GM12891 (cell line): ENCODE measurements at regions not wholly inside any gene's neighbourhood (a gene's known extent, or its start where the extent isn't known, plus 50 kb on each side); places are given as distances from the start of the nearest gene placed in this dataset.

ENCODE experiments used
- DNase-seq: peaks from one replicate; pipeline ENCODE4 v3.0.0; 2011; ENCODE audit warnings: low spot score; ENCODE audit not compliant: insufficient read length
- FAIRE-seq: peaks from 2 replicates; lab custom pipeline; 2011; peaks lifted over from hg19 to GRCh38; lab: Jason Lieb, UNC
- PAX5 ChIP-seq: IDR thresholded peaks from 2 replicates; pipeline ENCODE4 v1.6.1; 2011; ENCODE audit warnings: low read length, moderate library complexity, mild to moderate bottlenecking; ENCODE audit not compliant: insufficient read depth, severe bottlenecking
- POLR2A ChIP-seq: IDR thresholded peaks from 2 replicates; pipeline ENCODE4 v1.6.1; 2011; ENCODE audit warnings: low read depth, low read length, control low read depth
- POLR2AphosphoS5 ChIP-seq: IDR thresholded peaks from 2 replicates; pipeline ENCODE4 v1.6.1; 2011; ENCODE audit warnings: low read depth, low read length, control low read depth
- POU2F2 ChIP-seq: IDR thresholded peaks from 2 replicates; pipeline ENCODE4 v1.6.1; 2011; ENCODE audit warnings: low read depth, mild to moderate bottlenecking, control low read depth, low read length, moderate library complexity
- SPI1 ChIP-seq: IDR thresholded peaks from 2 replicates; pipeline ENCODE4 v1.6.1; 2011; ENCODE audit warnings: low read depth, low read length, control low read depth
- TAF1 ChIP-seq: IDR thresholded peaks from 2 replicates; pipeline ENCODE4 v1.6.1; 2011; ENCODE audit warnings: low read depth, low read length, control low read depth

DNA sequence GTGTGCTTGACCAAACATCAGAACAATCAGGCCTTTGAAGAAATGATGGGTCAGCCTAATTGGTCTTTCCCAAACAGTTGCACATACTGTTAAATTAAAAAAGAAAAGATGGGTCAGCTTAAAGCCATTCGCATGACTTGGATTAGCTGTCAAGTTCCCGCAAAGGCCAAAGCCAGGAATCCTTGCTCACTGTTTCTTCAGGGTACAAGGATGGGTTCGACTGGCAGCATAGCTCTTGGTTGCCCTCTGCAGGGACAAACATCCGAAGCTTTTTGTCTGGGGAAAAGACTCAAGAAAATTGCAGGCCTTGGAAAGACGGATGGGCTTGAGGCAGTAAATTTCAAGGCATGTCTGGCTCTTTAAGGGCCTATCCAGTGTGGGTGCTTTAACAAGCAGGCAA, 168.0 kb downstream of the HDGFL1 start:
- DNase-seq = no peak
- no peak for FAIRE-seq
- TF ChIP-seq POLR2A = no peak
- TF ChIP-seq SPI1 = no peak
- no peak for TF ChIP-seq PAX5
- TF ChIP-seq TAF1 = no peak
- TF ChIP-seq POU2F2 = no peak
- no peak for TF ChIP-seq POLR2AphosphoS5

- DNase-seq (no peak), FAIRE-seq (no peak)
- no peak for TF ChIP-seq POLR2A
- TF ChIP-seq PAX5 = no peak
- no peak for TF ChIP-seq POU2F2
- TF ChIP-seq POLR2AphosphoS5 = no peak
- TF ChIP-seq TAF1 = no peak
- TF ChIP-seq SPI1 = no peak
These were observed 168.8 kb downstream of the HDGFL1 start for GRCh38 chr6:22738194-22738593.

GRCh38 chr6:22747571-22747970, 178.2 kb downstream of the HDGFL1 start:
- FAIRE-seq (no peak), DNase-seq (no peak)
- no peak for TF ChIP-seq TAF1
- no peak for TF ChIP-seq POU2F2
- TF ChIP-seq SPI1 = no peak
- TF ChIP-seq POLR2AphosphoS5 = no peak
- TF ChIP-seq POLR2A = no peak
- TF ChIP-seq PAX5 = no peak

DNA sequence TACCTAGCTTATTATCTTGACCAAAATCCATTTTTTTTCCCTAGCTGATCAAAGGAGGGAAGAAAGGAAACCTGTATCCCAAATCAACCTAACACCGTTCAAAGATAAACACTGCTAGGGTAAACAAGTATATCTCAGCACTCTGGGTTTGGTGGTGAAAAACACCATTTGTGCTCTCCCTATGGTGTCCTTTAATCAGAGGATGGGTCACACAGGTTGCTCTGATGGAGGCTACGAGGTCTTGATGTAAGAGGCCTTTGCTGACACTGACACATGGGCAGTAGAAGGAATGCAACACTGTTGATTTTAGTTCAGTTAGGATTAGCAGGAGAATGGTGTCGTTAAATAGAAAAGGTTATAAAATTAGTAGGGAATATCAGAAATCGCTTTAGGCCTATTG, 179.3 kb downstream of the HDGFL1 start:
- DNase-seq = no peak
- TF ChIP-seq TAF1 = no peak
- TF ChIP-seq PAX5 = no peak
- no peak for TF ChIP-seq POU2F2
- no peak for TF ChIP-seq POLR2A
- no peak for TF ChIP-seq POLR2AphosphoS5
- TF ChIP-seq SPI1 = no peak

GRCh38 chr6:22749696-22750095, 180.3 kb downstream of the HDGFL1 start:
- DNase-seq (no peak), FAIRE-seq (no peak)

More for the DNA sequence above, 179.3 kb downstream of the HDGFL1 start:
- no peak for FAIRE-seq

DNA sequence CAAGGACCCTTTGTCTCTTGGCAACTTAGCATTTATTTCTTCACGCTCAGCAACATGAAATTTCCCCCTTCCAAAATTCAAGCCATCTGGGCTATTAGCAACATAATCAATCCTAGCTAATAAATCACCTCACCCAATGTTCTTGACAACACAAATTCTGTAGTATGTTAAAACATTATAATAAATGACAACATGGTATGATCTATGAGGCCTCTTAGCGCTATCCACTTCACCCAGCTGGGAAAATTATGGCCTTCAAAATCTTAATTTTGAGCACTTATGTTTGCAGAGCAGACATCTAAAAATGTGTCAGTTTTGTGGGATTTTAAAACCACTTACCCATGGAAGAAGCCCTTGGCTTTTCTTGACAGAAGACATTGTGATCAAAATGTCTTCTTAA, 181.9 kb downstream of the HDGFL1 start:
- TF ChIP-seq POLR2AphosphoS5 = no peak
- no peak for TF ChIP-seq SPI1
- TF ChIP-seq TAF1 = no peak
- TF ChIP-seq POU2F2 = no peak
- TF ChIP-seq POLR2A = no peak
- no peak for TF ChIP-seq PAX5
- DNase-seq = no peak
- FAIRE-seq = no peak

More at GRCh38 chr6:22749696-22750095, 180.3 kb downstream of the HDGFL1 start:
- no peak for TF ChIP-seq POLR2A
- TF ChIP-seq POLR2AphosphoS5 = no peak
- TF ChIP-seq SPI1 = no peak
- TF ChIP-seq PAX5 = no peak
- no peak for TF ChIP-seq POU2F2
- no peak for TF ChIP-seq TAF1

- no peak for TF ChIP-seq PAX5
- no peak for TF ChIP-seq POLR2AphosphoS5
- no peak for TF ChIP-seq TAF1
- TF ChIP-seq SPI1 = no peak
- TF ChIP-seq POU2F2 = no peak
- no peak for TF ChIP-seq POLR2A
- DNase-seq (no peak), FAIRE-seq (no peak)
These were observed 183.2 kb downstream of the HDGFL1 start for GRCh38 chr6:22752522-22752921.

DNA sequence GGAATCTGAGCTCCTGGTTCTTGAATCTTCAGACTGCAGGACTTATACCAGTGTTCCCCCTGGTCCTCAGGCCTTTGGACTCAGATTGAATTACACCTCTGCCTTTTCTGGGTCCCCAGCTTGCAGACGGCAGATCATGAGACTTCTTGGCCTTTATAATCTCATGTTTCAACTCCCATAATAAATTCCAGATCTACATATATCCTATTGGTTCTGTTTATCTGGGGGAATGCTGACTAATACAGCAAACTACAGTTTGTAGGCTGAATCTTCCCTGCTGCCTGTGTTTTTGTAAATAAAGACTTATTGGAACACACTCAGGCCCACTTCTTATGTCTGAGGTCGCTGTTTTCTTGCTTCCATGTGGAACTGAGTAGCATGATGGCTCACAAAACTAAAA, 184.7 kb downstream of the HDGFL1 start:
- FAIRE-seq (no peak), DNase-seq (no peak)
- TF ChIP-seq SPI1 (no peak), POLR2AphosphoS5 (no peak), PAX5 (no peak), POU2F2 (no peak), TAF1 (no peak), POLR2A (no peak)

- FAIRE-seq (no peak), DNase-seq (no peak)
- TF ChIP-seq POLR2AphosphoS5 = no peak
- no peak for TF ChIP-seq TAF1
- TF ChIP-seq SPI1 = no peak
These were observed 186.2 kb downstream of the HDGFL1 start for GRCh38 chr6:22755605-22756004.

DNA sequence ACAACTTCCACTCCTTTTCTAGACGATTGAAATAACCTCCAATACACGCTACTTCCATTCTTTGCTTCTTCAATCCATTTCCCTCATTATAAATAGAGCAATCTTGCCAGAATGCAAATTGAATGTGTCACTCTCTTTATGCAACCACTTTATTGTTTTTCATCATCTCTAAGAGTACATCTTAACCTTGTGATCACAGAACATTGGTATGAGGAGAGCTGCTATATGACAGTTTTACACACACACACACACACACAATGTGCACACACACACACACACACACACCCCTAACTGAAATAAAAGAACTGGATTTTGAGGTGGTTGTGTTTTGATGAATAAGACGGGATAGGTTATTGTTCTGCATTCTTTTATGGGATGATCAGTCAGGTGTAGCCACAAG, 187.0 kb downstream of the HDGFL1 start:
- FAIRE-seq = no peak
- TF ChIP-seq POLR2AphosphoS5 (no peak), POLR2A (no peak), POU2F2 (no peak), TAF1 (no peak), PAX5 (no peak), SPI1 (no peak)
- no peak for DNase-seq

DNA sequence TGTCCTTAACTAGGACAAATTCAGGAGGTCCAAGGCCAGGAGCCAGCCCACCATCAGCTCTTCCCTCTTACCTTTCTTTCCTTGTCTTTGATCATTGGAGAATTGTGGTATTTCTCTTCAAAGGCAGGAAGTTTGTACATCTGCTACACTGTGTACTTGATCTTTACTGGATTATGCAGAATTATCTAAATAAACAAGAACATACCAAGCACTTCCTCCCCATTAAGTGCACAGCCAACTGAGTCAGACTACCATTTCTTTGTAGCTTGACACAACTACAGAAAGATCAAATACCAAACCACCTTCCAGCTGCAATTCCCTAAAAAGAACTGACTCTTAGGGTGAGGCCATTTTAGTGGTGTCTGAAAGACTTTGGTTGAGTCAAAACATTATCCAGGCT, 195.1 kb downstream of the HDGFL1 start:
- no peak for FAIRE-seq
- DNase-seq = no peak
- TF ChIP-seq POLR2AphosphoS5 = no peak
- no peak for TF ChIP-seq PAX5
- no peak for TF ChIP-seq TAF1
- no peak for TF ChIP-seq POLR2A
- TF ChIP-seq POU2F2 = no peak
- no peak for TF ChIP-seq SPI1
